Trophoblast cell (in vitro differentiated cells and primary cell): ENCODE measurements at regions not wholly inside any gene's neighbourhood (a gene's known extent, or its start where the extent isn't known, plus 50 kb on each side); places are given as distances from the start of the nearest gene placed in this dataset.

Experiments
- DNase-seq, 2 donors: peaks; one replicate each; pipeline ENCODE4 v3.0.0-alpha.2; 2016
- H2AFZ ChIP-seq: 2 replicates; pipeline ENCODE4 v1.6.1; 2013; ENCODE audit warnings: low read length, moderate library complexity, mild to moderate bottlenecking; ENCODE audit not compliant: insufficient read depth, poor library complexity
- H2AK5ac ChIP-seq: 2 replicates; pipeline ENCODE4 v1.6.1; 2013; ENCODE audit warnings: mild to moderate bottlenecking, low read length
- H2BK120ac ChIP-seq: 2 replicates; pipeline ENCODE4 v1.6.1; 2013; ENCODE audit warnings: low read length, mild to moderate bottlenecking, moderate library complexity; ENCODE audit not compliant: insufficient read depth, poor library complexity
- H2BK12ac ChIP-seq: 2 replicates; pipeline ENCODE4 v1.6.1; 2013; ENCODE audit warnings: mild to moderate bottlenecking, low read length, moderate library complexity
- H2BK5ac ChIP-seq: 2 replicates; pipeline ENCODE4 v1.6.1; 2013; ENCODE audit warnings: low read length, low read depth, moderate library complexity, mild to moderate bottlenecking; ENCODE audit not compliant: poor library complexity
- H3K14ac ChIP-seq: 2 replicates; pipeline ENCODE4 v1.6.1; 2013; ENCODE audit warnings: mild to moderate bottlenecking, low read length
- H3K18ac ChIP-seq: 2 replicates; pipeline ENCODE4 v1.6.1; 2013; ENCODE audit warnings: mild to moderate bottlenecking, low read length
- H3K23ac ChIP-seq: 2 replicates; pipeline ENCODE4 v1.6.1; 2013; ENCODE audit warnings: low read length
- H3K27ac ChIP-seq: 2 replicates; pipeline ENCODE4 v1.5.1; 2013; ENCODE audit warnings: low read depth, mild to moderate bottlenecking, inconsistent platforms, low read length, moderate library complexity
- H3K27me3 ChIP-seq: 2 replicates; pipeline ENCODE4 v1.6.1; 2013; ENCODE audit warnings: inconsistent platforms, mild to moderate bottlenecking, low read length, moderate library complexity; ENCODE audit not compliant: insufficient read depth
- H3K36me3 ChIP-seq, 2 experiments: 1 replicate in 1 of 2; 2 replicates in 1 of 2; pipeline ENCODE4 v1.6.1; 2013; ENCODE audit warnings: low read length in 2 of 2, mild to moderate bottlenecking in 2 of 2, moderate library complexity in 1 of 2; ENCODE audit not compliant: insufficient read depth in 2 of 2, control insufficient read depth in 1 of 2
- H3K4ac ChIP-seq: 2 replicates; pipeline ENCODE4 v1.6.1; 2013; ENCODE audit warnings: low read depth, mild to moderate bottlenecking, low read length, moderate library complexity
- H3K4me1 ChIP-seq, 2 experiments: 1 replicate in 1 of 2; 2 replicates in 1 of 2; pipeline ENCODE4 v1.6.1; 2013; ENCODE audit warnings: low read length in 2 of 2, mild to moderate bottlenecking in 2 of 2, moderate library complexity in 1 of 2; ENCODE audit not compliant: insufficient read depth in 2 of 2, control insufficient read depth in 1 of 2
- H3K4me2 ChIP-seq: 2 replicates; pipeline ENCODE4 v1.6.1; 2013; ENCODE audit warnings: inconsistent platforms, mild to moderate bottlenecking, low read length, moderate library complexity
- H3K4me3 ChIP-seq: 2 replicates; pipeline ENCODE4 v1.5.1; 2013; ENCODE audit warnings: mild to moderate bottlenecking, low read depth, low read length, inconsistent platforms
- H3K79me1 ChIP-seq: one replicate; pipeline ENCODE4 v1.6.1; 2013; ENCODE audit warnings: low read length
- H3K79me2 ChIP-seq: 2 replicates; pipeline ENCODE4 v1.6.1; 2013; ENCODE audit warnings: low read length, mild to moderate bottlenecking; ENCODE audit not compliant: control insufficient read depth, insufficient read depth, poor library complexity
- H3K9ac ChIP-seq: 2 replicates; pipeline ENCODE4 v1.6.1; 2013; ENCODE audit warnings: mild to moderate bottlenecking, low read length
- H3K9me3 ChIP-seq: 2 replicates; pipeline ENCODE4 v1.6.1; 2013; ENCODE audit warnings: low read depth, mild to moderate bottlenecking, control low read depth, inconsistent platforms, low read length; ENCODE audit not compliant: insufficient read depth
- H4K12ac ChIP-seq: 2 replicates; pipeline ENCODE4 v1.6.1; 2013; ENCODE audit warnings: low read depth, mild to moderate bottlenecking, low read length, moderate library complexity
- H4K8ac ChIP-seq: 2 replicates; pipeline ENCODE4 v1.6.1; 2013; ENCODE audit warnings: low read depth, mild to moderate bottlenecking, low read length, moderate library complexity
- H4K91ac ChIP-seq: one replicate; pipeline ENCODE4 v1.6.1; 2013; ENCODE audit warnings: low read depth, mild to moderate bottlenecking, low read length, moderate library complexity
- WGBS: extraction: QIAGEN DNeasy Blood & Tissue Kit; methylation state at CpG from one replicate; pipeline ENCODE4 v1.1.7; 2013; ENCODE audit warnings: missing lambda C conversion rate; ENCODE audit not compliant: insufficient read length, insufficient coverage; ENCODE audit errors: extremely low coverage; 5-methylcytosine and 5-hydroxymethylcytosine counted together

DNA sequence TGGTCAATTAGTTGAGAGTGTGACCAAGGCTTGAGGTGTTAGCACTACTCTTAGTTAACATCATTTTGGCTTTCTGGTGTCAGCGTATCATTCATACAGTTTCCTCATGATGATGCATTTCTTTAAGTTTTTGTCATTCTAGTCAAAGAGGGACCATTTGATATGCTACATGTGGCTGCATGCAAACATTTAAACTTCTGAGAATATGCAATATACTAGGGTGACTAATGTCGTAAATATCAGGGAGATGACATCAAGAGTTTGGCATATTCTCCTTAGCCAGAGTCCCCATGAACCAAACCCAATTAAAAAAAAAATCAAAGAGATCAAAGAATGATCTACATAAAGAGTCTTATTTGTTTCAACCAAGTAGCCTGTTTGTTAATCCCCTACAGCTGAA, 537.4 kb upstream of the PCDH7 start:
- Histone ChIP-seq H3K27ac (no peak overlapping the region), H3K18ac (no peak overlapping the region), H3K4me3 (no peak overlapping the region), H3K9me3 (peaks cover 2% of the 10 kb centered on the region), H2BK5ac (no peak overlapping the region), H4K8ac (no peak overlapping the region), H3K14ac (no peak overlapping the region), H3K79me1 (no peaks in the 10 kb centered on the region), H2AK5ac (no peak overlapping the region), H3K4me1 (no peaks in the 10 kb centered on the region), H3K79me2 (no peaks in the 10 kb centered on the region), H4K91ac (no peak overlapping the region), H2BK120ac (no peak overlapping the region), H2BK12ac (no peak overlapping the region), H3K4me2 (no peak overlapping the region), H4K12ac (no peak overlapping the region), H3K27me3 (no peaks in the 10 kb centered on the region), H3K23ac (no peak overlapping the region), H3K9ac (no peak overlapping the region), H3K4ac (no peak overlapping the region), H2AFZ (no peak overlapping the region), H3K36me3 (no peaks in the 10 kb centered on the region)
- no peak for DNase-seq
- WGBS = no CpG with 5 or more reads among the region's 2 CpGs

DNA sequence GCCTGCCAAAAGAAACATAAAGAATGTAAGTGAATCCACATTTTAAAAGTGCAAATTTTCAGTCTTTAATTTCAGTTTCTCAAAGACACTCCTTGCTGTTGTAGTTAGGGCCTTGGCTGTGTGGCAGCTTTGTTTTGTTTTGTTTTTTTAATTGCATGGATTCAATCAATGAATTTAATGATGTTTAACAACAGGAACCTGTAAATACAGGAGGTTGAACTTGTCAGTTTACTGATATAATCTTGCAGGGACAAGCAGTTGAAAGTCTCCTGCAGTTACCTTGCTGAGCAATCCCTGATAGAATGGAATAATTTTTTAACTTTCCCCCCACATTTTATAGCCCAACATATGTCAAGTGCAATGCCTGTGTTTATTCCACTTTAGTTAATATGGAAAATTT, 528.3 kb upstream of the PCDH7 start:
- Histone ChIP-seq H2AFZ (no peak overlapping the region), H3K36me3 (no peaks in the 10 kb centered on the region), H3K27me3 (no peaks in the 10 kb centered on the region), H3K79me1 (no peaks in the 10 kb centered on the region), H4K12ac (no peak overlapping the region), H3K9me3 (no peaks in the 10 kb centered on the region), H3K23ac (no peak overlapping the region), H3K4ac (no peak overlapping the region), H3K79me2 (no peaks in the 10 kb centered on the region), H3K4me3 (no peak overlapping the region), H2BK12ac (no peak overlapping the region), H2AK5ac (no peak overlapping the region), H3K14ac (no peak overlapping the region), H3K4me2 (no peak overlapping the region), H3K9ac (no peak overlapping the region), H3K27ac (no peak overlapping the region), H2BK5ac (no peak overlapping the region), H4K8ac (no peak overlapping the region), H2BK120ac (no peak overlapping the region), H4K91ac (no peak overlapping the region), H3K18ac (no peak overlapping the region), H3K4me1 (no peaks in the 10 kb centered on the region)
- no peak for DNase-seq

DNA sequence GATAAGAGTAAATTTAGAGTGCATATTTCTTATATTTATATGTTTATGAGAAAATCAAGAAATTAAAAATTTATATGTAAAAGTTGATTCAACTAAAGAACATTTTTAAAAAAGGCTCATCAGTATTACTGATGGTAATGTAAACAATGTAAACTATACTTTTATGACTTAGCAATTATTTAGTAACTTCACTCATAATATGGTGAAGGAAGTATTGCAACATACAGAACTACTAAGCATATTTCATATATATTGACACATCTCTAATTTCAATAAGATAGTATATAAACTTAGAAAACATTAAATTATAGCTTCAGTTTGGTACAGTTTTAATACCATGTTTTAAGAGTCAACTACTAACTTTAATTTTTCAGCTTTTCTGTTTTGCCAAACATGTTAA, 512.8 kb upstream of the PCDH7 start:
- Histone ChIP-seq H4K8ac (no peak overlapping the region), H3K4me1 (no peaks in the 10 kb centered on the region), H2BK12ac (no peak overlapping the region), H2AK5ac (no peak overlapping the region), H3K4me3 (no peak overlapping the region), H3K18ac (no peak overlapping the region), H4K12ac (no peak overlapping the region), H3K79me1 (no peaks in the 10 kb centered on the region), H4K91ac (no peak overlapping the region), H3K4me2 (no peak overlapping the region), H3K79me2 (no peaks in the 10 kb centered on the region), H3K9ac (no peak overlapping the region), H2BK5ac (no peak overlapping the region), H3K4ac (no peak overlapping the region), H3K27me3 (no peaks in the 10 kb centered on the region), H3K27ac (no peak overlapping the region), H3K14ac (no peak overlapping the region), H3K23ac (no peak overlapping the region), H3K36me3 (no peaks in the 10 kb centered on the region), H2BK120ac (no peak overlapping the region), H2AFZ (no peak overlapping the region), H3K9me3 (no peaks in the 10 kb centered on the region)
- DNase-seq = no peak

DNA sequence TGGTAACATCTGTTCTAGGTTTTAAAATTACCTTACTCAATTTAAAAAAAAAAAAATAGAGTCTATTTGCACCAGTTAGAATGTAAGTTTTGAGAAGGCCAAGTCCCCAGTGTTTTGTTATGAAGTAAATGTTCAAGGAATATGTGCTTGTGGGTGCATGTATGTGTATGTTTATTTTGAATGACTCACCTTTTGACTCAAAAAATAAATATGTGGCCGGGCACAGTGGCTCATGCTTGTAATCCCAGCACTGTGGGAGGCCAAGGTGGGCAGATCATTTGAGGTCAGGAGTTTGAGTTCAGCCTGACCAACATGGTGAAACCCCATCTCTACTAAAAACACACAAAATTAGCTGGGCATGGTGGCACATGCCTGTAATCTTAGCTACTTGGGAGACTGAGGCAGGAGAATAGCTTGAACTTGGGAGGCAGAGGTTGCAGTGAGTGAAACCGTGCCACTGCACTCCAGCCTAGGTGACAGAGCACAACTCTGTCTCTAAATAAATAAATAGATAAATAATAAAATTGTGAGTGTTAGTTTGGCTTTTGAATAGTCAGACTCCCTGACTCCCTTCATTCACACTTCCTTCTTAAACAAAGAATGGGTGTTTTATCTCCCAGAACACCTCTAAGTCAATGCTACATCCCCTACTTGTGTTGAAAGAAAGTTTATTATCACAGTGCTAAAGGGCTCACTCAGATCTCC, 511.3 kb upstream of the PCDH7 start:
- no peak overlapping the region for H3K14ac ChIP-seq
- H3K36me3 ChIP-seq = no peaks in the 10 kb centered on the region
- H3K4me3 ChIP-seq = no peak overlapping the region
- H3K79me1 ChIP-seq = no peaks in the 10 kb centered on the region
- no peaks in the 10 kb centered on the region for H3K27me3 ChIP-seq
- no peak for DNase-seq
- no peak overlapping the region for H3K23ac ChIP-seq
- H2AK5ac ChIP-seq = no peak overlapping the region
- no peak overlapping the region for H2AFZ ChIP-seq
- H2BK5ac ChIP-seq = no peak overlapping the region
- no peak overlapping the region for H4K91ac ChIP-seq
- H4K8ac ChIP-seq = no peak overlapping the region
- no peaks in the 10 kb centered on the region for H3K79me2 ChIP-seq
- H3K18ac ChIP-seq = no peak overlapping the region
- H4K12ac ChIP-seq = no peak overlapping the region
- no CpG with 5 or more reads among the region's 2 CpGs for WGBS
- H3K4me1 ChIP-seq = no peaks in the 10 kb centered on the region
- no peak overlapping the region for H3K4ac ChIP-seq
- no peak overlapping the region for H3K27ac ChIP-seq
- no peak overlapping the region for H3K9ac ChIP-seq
- no peak overlapping the region for H3K4me2 ChIP-seq
- no peak overlapping the region for H2BK120ac ChIP-seq
- no peaks in the 10 kb centered on the region for H3K9me3 ChIP-seq
- no peak overlapping the region for H2BK12ac ChIP-seq
